H9 (cell line): ENCODE measurements at regions not wholly inside any gene's neighbourhood (a gene's known extent, or its start where the extent isn't known, plus 50 kb on each side); places are given as distances from the start of the nearest gene placed in this dataset.

Experiments used
- DNase-seq: peaks from one replicate; pipeline ENCODE4 v3.0.0-alpha.2; 2017
- H2AFZ ChIP-seq: one replicate; pipeline ENCODE4 v1.6.1; 2013; ENCODE audit warnings: mild to moderate bottlenecking, low read length, control low read depth, moderate library complexity
- H2AK5ac ChIP-seq: 2 replicates; pipeline ENCODE4 v1.6.1; 2013; ENCODE audit warnings: low read length, control low read depth, mixed read lengths; ENCODE audit not compliant: insufficient read length
- H2BK120ac ChIP-seq: one replicate; pipeline ENCODE4 v1.6.1; 2013; ENCODE audit warnings: low read depth, mild to moderate bottlenecking, low read length, control low read depth, inconsistent platforms; ENCODE audit not compliant: poor library complexity, severe bottlenecking
- H2BK12ac ChIP-seq: 2 replicates; pipeline ENCODE4 v1.6.1; 2013; ENCODE audit warnings: low read length, control low read depth, mixed read lengths, low read depth; ENCODE audit not compliant: insufficient read length
- H2BK15ac ChIP-seq: 2 replicates; pipeline ENCODE4 v1.6.1; 2013; ENCODE audit warnings: low read depth, low read length, control low read depth
- H2BK20ac ChIP-seq: one replicate; pipeline ENCODE4 v1.6.1; 2013; ENCODE audit warnings: low read depth, mild to moderate bottlenecking, low read length, control low read depth, inconsistent platforms; ENCODE audit not compliant: poor library complexity, severe bottlenecking
- H2BK5ac ChIP-seq: 2 replicates; pipeline ENCODE4 v1.6.1; 2013; ENCODE audit warnings: low read length, control low read depth, mixed read lengths; ENCODE audit not compliant: insufficient read length
- H3K14ac ChIP-seq: 2 replicates; pipeline ENCODE4 v1.6.1; 2013; ENCODE audit warnings: low read length, control low read depth; ENCODE audit not compliant: insufficient read depth
- H3K18ac ChIP-seq: 2 replicates; pipeline ENCODE4 v1.6.1; 2013; ENCODE audit warnings: low read depth, mild to moderate bottlenecking, mixed read lengths, low read length, control low read depth; ENCODE audit not compliant: insufficient read length
- H3K23ac ChIP-seq: 2 replicates; pipeline ENCODE4 v1.6.1; 2013; ENCODE audit warnings: low read length, control low read depth, mixed read lengths, low read depth; ENCODE audit not compliant: insufficient read length
- H3K23me2 ChIP-seq: 2 replicates; pipeline ENCODE4 v1.6.1; 2013; ENCODE audit warnings: low read depth, mild to moderate bottlenecking, mixed read lengths, low read length, control low read depth; ENCODE audit not compliant: insufficient read length, poor library complexity, severe bottlenecking
- H3K27ac ChIP-seq: 2 replicates; pipeline ENCODE4 v1.5.1; 2013; ENCODE audit warnings: low read length, control low read depth, mixed read lengths, low read depth; ENCODE audit not compliant: insufficient read length
- H3K27me3 ChIP-seq: 2 replicates; pipeline ENCODE4 v1.6.1; 2013; ENCODE audit warnings: low read length, control low read depth, inconsistent platforms; ENCODE audit not compliant: insufficient read depth
- H3K4ac ChIP-seq: 2 replicates; pipeline ENCODE4 v1.6.1; 2013; ENCODE audit warnings: low read depth, mild to moderate bottlenecking, control low read depth, inconsistent platforms, low read length, moderate library complexity
- H3K4me1 ChIP-seq: 2 replicates; pipeline ENCODE4 v1.6.1; 2013; ENCODE audit warnings: low read length, control low read depth, inconsistent platforms; ENCODE audit not compliant: insufficient read depth
- H3K4me2 ChIP-seq: 2 replicates; pipeline ENCODE4 v1.6.1; 2013; ENCODE audit warnings: low read length, control low read depth, mixed read lengths; ENCODE audit not compliant: insufficient read length, insufficient read depth
- H3K56ac ChIP-seq: 2 replicates; pipeline ENCODE4 v1.6.1; 2013; ENCODE audit warnings: low read depth, mild to moderate bottlenecking, mixed read lengths, low read length, control low read depth; ENCODE audit not compliant: insufficient read length
- H3K79me1 ChIP-seq: 2 replicates; pipeline ENCODE4 v1.6.1; 2013; ENCODE audit warnings: low read depth, mild to moderate bottlenecking, moderate library complexity, low read length, control low read depth, inconsistent platforms; ENCODE audit not compliant: insufficient read depth, poor library complexity, severe bottlenecking
- H3K79me2 ChIP-seq: 2 replicates; pipeline ENCODE4 v1.6.1; 2013; ENCODE audit warnings: low read length, control low read depth, inconsistent platforms; ENCODE audit not compliant: insufficient read depth
- H3K9ac ChIP-seq: 2 replicates; pipeline ENCODE4 v1.6.1; 2013; ENCODE audit warnings: low read length, control low read depth, mixed read lengths; ENCODE audit not compliant: insufficient read length; ENCODE audit errors: extremely low read depth
- H3K9me3 ChIP-seq: one replicate; pipeline ENCODE4 v1.6.1; 2013; ENCODE audit warnings: low read depth, low read length, inconsistent platforms; ENCODE audit not compliant: control insufficient read depth
- H3T11ph ChIP-seq: one replicate; pipeline ENCODE4 v1.6.1; 2013; ENCODE audit warnings: mild to moderate bottlenecking, low read length, control low read depth, inconsistent platforms
- H4K20me1 ChIP-seq: one replicate; pipeline ENCODE4 v1.6.1; 2013; ENCODE audit not compliant: control insufficient read depth, insufficient read length, insufficient read depth
- H4K5ac ChIP-seq: 2 replicates; pipeline ENCODE4 v1.6.1; 2013; ENCODE audit warnings: low read depth, mild to moderate bottlenecking, mixed read lengths, low read length, control low read depth; ENCODE audit not compliant: insufficient read length
- H4K8ac ChIP-seq: replicated peaks from 2 replicates; pipeline ENCODE4 v1.6.1; 2013; ENCODE audit warnings: low read length, control low read depth, mixed read lengths, low read depth; ENCODE audit not compliant: insufficient read length
- H4K91ac ChIP-seq: 2 replicates; pipeline ENCODE4 v1.6.1; 2013; ENCODE audit warnings: low read depth, mild to moderate bottlenecking, moderate library complexity, mixed read lengths, low read length, control low read depth; ENCODE audit not compliant: insufficient read length
- H3K27ac Mint-ChIP-seq, 3 experiments: 2 replicates in 2 of 3; 3 replicates in 1 of 3; pipeline ENCODE4 v1.8.0; 2020 to 2021; ENCODE audit warnings: mixed read lengths in 3 of 3, mild to moderate bottlenecking in 1 of 3, moderate library complexity in 1 of 3
- H3K27me3 Mint-ChIP-seq: 2 replicates; pipeline ENCODE4 v1.8.0; 2021; ENCODE audit warnings: low read depth, mild to moderate bottlenecking, moderate library complexity, mixed read lengths
- H3K36me3 Mint-ChIP-seq, 3 experiments: 2 replicates in 2 of 3; 3 replicates in 1 of 3; pipeline ENCODE4 v1.8.0; 2020 to 2021; ENCODE audit warnings: low read depth in 3 of 3, mixed read lengths in 3 of 3; ENCODE audit not compliant: insufficient read depth in 1 of 3
- H3K4me1 Mint-ChIP-seq, 2 experiments: 2 replicates each; pipeline ENCODE4 v1.8.0; 2020; ENCODE audit warnings: mixed read lengths in 2 of 2
- H3K4me3 Mint-ChIP-seq, 2 experiments: 2 replicates in 1 of 2; 3 replicates in 1 of 2; pipeline ENCODE4 v1.8.0; 2020 to 2021; ENCODE audit warnings: mild to moderate bottlenecking in 2 of 2, mixed read lengths in 2 of 2, moderate library complexity in 1 of 2
- H3K9me3 Mint-ChIP-seq, 2 experiments: 2 replicates in 1 of 2; 3 replicates in 1 of 2; pipeline ENCODE4 v1.8.0; 2020; ENCODE audit warnings: mild to moderate bottlenecking in 2 of 2, mixed read lengths in 2 of 2, moderate library complexity in 1 of 2
- CTCF ChIP-seq: fragments of 200-600 bp; sonication (generic); conservative IDR thresholded peaks from 3 replicates; pipeline ENCODE4 v1.8.0; 2021; ENCODE audit warnings: antibody characterized with exemption, mild to moderate bottlenecking
- WGBS: extraction: QIAGEN DNeasy Blood & Tissue Kit; methylation state at CpG from one replicate; pipeline ENCODE4 v1.1.7; 2013; ENCODE audit warnings: missing lambda C conversion rate, low lambda C conversion rate, mixed read lengths; ENCODE audit not compliant: insufficient read length; ENCODE audit errors: extremely low coverage; 5-methylcytosine and 5-hydroxymethylcytosine counted together

- H3K14ac ChIP-seq: no peak overlapping the region
- DNase-seq: no peak
- H2BK5ac ChIP-seq: no peak overlapping the region
- Mint-ChIP-seq H3K4me3 (no peak overlapping the region), H3K4me1 (no peaks in the 10 kb centered on the region), H3K9me3 (peaks cover 12 to 16% of the 10 kb centered on the region in 2 experiments), H3K27me3 (no peaks in the 10 kb centered on the region), H3K27ac (no peak overlapping the region), H3K36me3 (peaks cover 0 to 10% (median 6%) of the 10 kb centered on the region in 3 experiments; a peak in 3 of 7 replicates)
- no peaks in the 10 kb centered on the region for H3K4me1 ChIP-seq
- no peaks in the 10 kb centered on the region for H3K79me1 ChIP-seq
- no peak overlapping the region for H2AK5ac ChIP-seq
- H2BK20ac ChIP-seq: no peak overlapping the region
- no peak overlapping the region for H4K91ac ChIP-seq
- no peak overlapping the region for H2BK120ac ChIP-seq
- no peaks in the 10 kb centered on the region for H3K27me3 ChIP-seq
- no peaks in the 10 kb centered on the region for H3K23me2 ChIP-seq
- no peak for TF ChIP-seq CTCF
- H3K9ac ChIP-seq: no peak overlapping the region
- no peak overlapping the region for H2BK12ac ChIP-seq
- H3K23ac ChIP-seq: no peak overlapping the region
- no peak overlapping the region for H3K56ac ChIP-seq
- no peak overlapping the region for H3T11ph ChIP-seq
- no peak overlapping the region for H3K27ac ChIP-seq
- no peak overlapping the region for H3K4me2 ChIP-seq
- H4K8ac ChIP-seq: no peak overlapping the region
- no CpG with 5 or more reads among the region's 4 CpGs for WGBS
- no peaks in the 10 kb centered on the region for H3K79me2 ChIP-seq
- H3K4ac ChIP-seq: no peak overlapping the region
- H3K9me3 ChIP-seq: no peaks in the 10 kb centered on the region
- no peak overlapping the region for H2AFZ ChIP-seq
- no peak overlapping the region for H2BK15ac ChIP-seq
- no peak overlapping the region for H4K5ac ChIP-seq
- no peak overlapping the region for H3K18ac ChIP-seq
- H4K20me1 ChIP-seq: no peaks in the 10 kb centered on the region
Measured at GRCh38 chr17:52674686-52675085, 516.2 kb upstream of the CA10 start.
